ENCODE measurements at regions not wholly inside any gene's neighbourhood (a gene's known extent, or its start where the extent isn't known, plus 50 kb on each side); places are given as distances from the start of the nearest gene placed in this dataset.

DNA sequence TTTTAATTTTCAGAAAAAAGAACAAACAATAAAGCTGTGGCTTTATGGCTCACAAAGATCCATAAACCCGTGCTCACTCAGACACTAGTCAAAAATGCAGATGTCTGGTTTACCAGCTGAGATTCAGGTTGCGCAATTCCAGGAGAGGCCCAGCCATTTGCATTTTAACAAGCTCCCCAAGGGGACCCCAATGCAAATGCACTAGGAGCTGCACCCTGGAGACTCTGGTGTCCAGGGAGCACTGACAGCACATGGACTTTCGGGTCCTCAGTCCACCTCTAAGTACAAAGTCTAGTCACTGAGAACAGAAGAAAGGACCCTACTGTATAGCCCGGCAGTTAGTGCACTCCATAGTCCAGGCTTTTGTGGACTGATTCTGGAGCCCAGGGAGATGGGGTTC, 326.3 kb downstream of the MAF start:
- H3K4me2 ChIP-seq (ENCODE audit: low read length) = no peak overlapping the region
- no peak for TF ChIP-seq RAD21 (conservative IDR thresholded peaks at IDR 0.05)
- TF ChIP-seq, protein P1, sequence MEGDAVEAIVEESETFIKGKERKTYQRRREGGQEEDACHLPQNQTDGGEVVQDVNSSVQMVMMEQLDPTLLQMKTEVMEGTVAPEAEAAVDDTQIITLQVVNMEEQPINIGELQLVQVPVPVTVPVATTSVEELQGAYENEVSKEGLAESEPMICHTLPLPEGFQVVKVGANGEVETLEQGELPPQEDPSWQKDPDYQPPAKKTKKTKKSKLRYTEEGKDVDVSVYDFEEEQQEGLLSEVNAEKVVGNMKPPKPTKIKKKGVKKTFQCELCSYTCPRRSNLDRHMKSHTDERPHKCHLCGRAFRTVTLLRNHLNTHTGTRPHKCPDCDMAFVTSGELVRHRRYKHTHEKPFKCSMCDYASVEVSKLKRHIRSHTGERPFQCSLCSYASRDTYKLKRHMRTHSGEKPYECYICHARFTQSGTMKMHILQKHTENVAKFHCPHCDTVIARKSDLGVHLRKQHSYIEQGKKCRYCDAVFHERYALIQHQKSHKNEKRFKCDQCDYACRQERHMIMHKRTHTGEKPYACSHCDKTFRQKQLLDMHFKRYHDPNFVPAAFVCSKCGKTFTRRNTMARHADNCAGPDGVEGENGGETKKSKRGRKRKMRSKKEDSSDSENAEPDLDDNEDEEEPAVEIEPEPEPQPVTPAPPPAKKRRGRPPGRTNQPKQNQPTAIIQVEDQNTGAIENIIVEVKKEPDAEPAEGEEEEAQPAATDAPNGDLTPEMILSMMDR (IDR thresholded peaks at IDR 0.05; ENCODE audit: poor library complexity, severe bottlenecking) = no peak
- no peak for TF ChIP-seq MXI1 (conservative IDR thresholded peaks at IDR 0.05; ENCODE audit: poor library complexity, severe bottlenecking)
- TF ChIP-seq EP300 (conservative IDR thresholded peaks at IDR 0.05; ENCODE audit: poor library complexity, severe bottlenecking) = no peak
- H3F3A ChIP-seq (ENCODE audit: insufficient read depth, low read length, poor library complexity, severe bottlenecking) = no peaks in the 10 kb centered on the region
- H3K79me2 ChIP-seq (replicated peaks; ENCODE audit: insufficient read depth, low read length) = no peaks in the 10 kb centered on the region
- H3K9me2 ChIP-seq (ENCODE audit: insufficient read depth, low read length) = no peaks in the 10 kb centered on the region
- no peak overlapping the region for H3K9ac ChIP-seq (ENCODE audit: low read length)
- H3K9me3 ChIP-seq (ENCODE audit: low read length) = no peaks in the 10 kb centered on the region
- no peaks in the 10 kb centered on the region for H4K20me1 ChIP-seq (ENCODE audit: insufficient read depth)
- H3K27me3 ChIP-seq (ENCODE audit: insufficient read depth, low read depth, low read length) = no peaks in the 10 kb centered on the region
- H2AFZ ChIP-seq (ENCODE audit: low read depth, low read length) = no peak overlapping the region
- H3K36me3 ChIP-seq (ENCODE audit: insufficient read depth, low read length) = no peaks in the 10 kb centered on the region
- no peak overlapping the region for H3K27ac ChIP-seq (ENCODE audit: low read length)
- H3K4me3 ChIP-seq (ENCODE audit: low read length) = no peak overlapping the region

- TF ChIP-seq EP300 (conservative IDR thresholded peaks at IDR 0.05; ENCODE audit: poor library complexity, severe bottlenecking) (no peak), TAF1 (IDR thresholded peaks at IDR 0.05; ENCODE audit: low read depth) (no peak), MXI1 (conservative IDR thresholded peaks at IDR 0.05; ENCODE audit: poor library complexity, severe bottlenecking) (no peak), RAD21 (conservative IDR thresholded peaks at IDR 0.05) (no peak)
- TF ChIP-seq, protein P1 (IDR thresholded peaks at IDR 0.05; ENCODE audit: poor library complexity, severe bottlenecking) = no peak
- TF ChIP-seq, protein P2, sequence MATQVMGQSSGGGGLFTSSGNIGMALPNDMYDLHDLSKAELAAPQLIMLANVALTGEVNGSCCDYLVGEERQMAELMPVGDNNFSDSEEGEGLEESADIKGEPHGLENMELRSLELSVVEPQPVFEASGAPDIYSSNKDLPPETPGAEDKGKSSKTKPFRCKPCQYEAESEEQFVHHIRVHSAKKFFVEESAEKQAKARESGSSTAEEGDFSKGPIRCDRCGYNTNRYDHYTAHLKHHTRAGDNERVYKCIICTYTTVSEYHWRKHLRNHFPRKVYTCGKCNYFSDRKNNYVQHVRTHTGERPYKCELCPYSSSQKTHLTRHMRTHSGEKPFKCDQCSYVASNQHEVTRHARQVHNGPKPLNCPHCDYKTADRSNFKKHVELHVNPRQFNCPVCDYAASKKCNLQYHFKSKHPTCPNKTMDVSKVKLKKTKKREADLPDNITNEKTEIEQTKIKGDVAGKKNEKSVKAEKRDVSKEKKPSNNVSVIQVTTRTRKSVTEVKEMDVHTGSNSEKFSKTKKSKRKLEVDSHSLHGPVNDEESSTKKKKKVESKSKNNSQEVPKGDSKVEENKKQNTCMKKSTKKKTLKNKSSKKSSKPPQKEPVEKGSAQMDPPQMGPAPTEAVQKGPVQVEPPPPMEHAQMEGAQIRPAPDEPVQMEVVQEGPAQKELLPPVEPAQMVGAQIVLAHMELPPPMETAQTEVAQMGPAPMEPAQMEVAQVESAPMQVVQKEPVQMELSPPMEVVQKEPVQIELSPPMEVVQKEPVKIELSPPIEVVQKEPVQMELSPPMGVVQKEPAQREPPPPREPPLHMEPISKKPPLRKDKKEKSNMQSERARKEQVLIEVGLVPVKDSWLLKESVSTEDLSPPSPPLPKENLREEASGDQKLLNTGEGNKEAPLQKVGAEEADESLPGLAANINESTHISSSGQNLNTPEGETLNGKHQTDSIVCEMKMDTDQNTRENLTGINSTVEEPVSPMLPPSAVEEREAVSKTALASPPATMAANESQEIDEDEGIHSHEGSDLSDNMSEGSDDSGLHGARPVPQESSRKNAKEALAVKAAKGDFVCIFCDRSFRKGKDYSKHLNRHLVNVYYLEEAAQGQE (IDR thresholded peaks at IDR 0.05; ENCODE audit: borderline replicate concordance) = no peak
- Histone ChIP-seq H3K9me3 (ENCODE audit: low read length) (no peaks in the 10 kb centered on the region), H2AFZ (ENCODE audit: low read depth, low read length) (no peak overlapping the region), H3K9me2 (ENCODE audit: insufficient read depth, low read length) (no peaks in the 10 kb centered on the region), H3K4me3 (ENCODE audit: low read length) (no peak overlapping the region), H3K27me3 (ENCODE audit: insufficient read depth, low read depth, low read length) (no peaks in the 10 kb centered on the region), H3K4me2 (ENCODE audit: low read length) (no peak overlapping the region), H3K9ac (ENCODE audit: low read length) (no peak overlapping the region), H4K20me1 (ENCODE audit: insufficient read depth) (no peaks in the 10 kb centered on the region), H3K79me2 (replicated peaks; ENCODE audit: insufficient read depth, low read length) (no peaks in the 10 kb centered on the region), H3K27ac (ENCODE audit: low read length) (no peak overlapping the region), H3F3A (ENCODE audit: insufficient read depth, low read length, poor library complexity, severe bottlenecking) (no peaks in the 10 kb centered on the region), H3K36me3 (ENCODE audit: insufficient read depth, low read length) (no peaks in the 10 kb centered on the region)
These were observed 328.4 kb downstream of the MAF start for GRCh38 chr16:79272141-79272577.

Measured in neural cell (in vitro differentiated cells).